Breast epithelium (tissue), 4 donors: ENCODE measurements at regions not wholly inside any gene's neighbourhood (a gene's known extent, or its start where the extent isn't known, plus 50 kb on each side); places are given as distances from the start of the nearest gene placed in this dataset.

Experiments
- DNase-seq, 2 donors: peaks; one replicate each; pipeline ENCODE4 v3.0.0-alpha.2; 2019; ENCODE audit warnings: low spot score in 2 of 2
- H3K27ac ChIP-seq, 2 donors: fragments of 200-600 bp; sonication (generic) in 1 of 2; one replicate each; pipeline ENCODE4 v1.5.1; 2016 to 2019; ENCODE audit warnings: mild to moderate bottlenecking in 1 of 2
- H3K27me3 ChIP-seq, 2 donors: fragments of 200-600 bp; sonication (generic) in 1 of 2; one replicate each; pipeline versions ENCODE4 v1.5.1 to v1.6.0; 2017 to 2019; ENCODE audit warnings: control low read depth in 1 of 2, mild to moderate bottlenecking in 1 of 2
- H3K36me3 ChIP-seq: fragments of 200-600 bp; one replicate; pipeline ENCODE4 v1.5.1; 2019
- H3K4me1 ChIP-seq, 2 donors: fragments of 200-600 bp; sonication (generic); one replicate each; pipeline ENCODE4 v1.5.1; 2016 to 2019; ENCODE audit warnings: control low read depth in 1 of 2
- H3K4me3 ChIP-seq, 3 donors: fragments of 200-600 bp; sonication (generic); 1 replicate in 2 of 3; 2 replicates in 1 of 3; pipeline ENCODE4 v1.5.1; 2016 to 2019; ENCODE audit warnings: mild to moderate bottlenecking in 3 of 3, moderate library complexity in 2 of 3
- H3K9me3 ChIP-seq, 2 donors: fragments of 200-600 bp; sonication (generic) in 1 of 2; one replicate each; pipeline ENCODE4 v1.5.1; 2016 to 2019; ENCODE audit warnings: control low read depth in 1 of 2
- CTCF ChIP-seq, 3 donors: fragments of 450-650 bp; IDR thresholded peaks; one replicate each; pipeline ENCODE4 v1.5.1; 2016 to 2017; ENCODE audit warnings: antibody characterized with exemption in 3 of 3, mild to moderate bottlenecking in 3 of 3, moderate library complexity in 3 of 3
- POLR2A ChIP-seq: fragments of 450-650 bp; IDR thresholded peaks from one replicate; pipeline ENCODE4 v1.6.1; 2016; ENCODE audit warnings: antibody characterized with exemption, mild to moderate bottlenecking, moderate library complexity
- POLR2AphosphoS5 ChIP-seq, 3 donors: sonication (generic); formaldehyde crosslinking; IDR thresholded peaks; one replicate each; pipeline ENCODE4 v1.6.1; 2017; ENCODE audit warnings: antibody characterized with exemption in 3 of 3
- intact Hi-C: fragments of 100-400 bp; cut with DNase I; formaldehyde crosslinking; loops from one replicate; pipeline ENCODE4 v1.15.1; 2023; ENCODE audit warnings: low total_unique reads

- TF ChIP-seq POLR2A (no peak), CTCF (IDR thresholded peaks at IDR 0.05) (no peak), POLR2AphosphoS5 (IDR thresholded peaks at IDR 0.05) (no peak)
- no peak for DNase-seq
- Histone ChIP-seq H3K4me3 (no peak overlapping the region), H3K4me1 (no peaks in the 10 kb centered on the region), H3K27ac (no peak overlapping the region), H3K9me3 (no peaks in the 10 kb centered on the region), H3K27me3 (peaks cover 0 to 7% of the 10 kb centered on the region in 2 donors), H3K36me3 (no peaks in the 10 kb centered on the region)
- intact Hi-C loops, result no loop called here
Observed at GRCh38 chr2:239583879-239584859, 183.3 kb upstream of the HDAC4 start.

GRCh38 chr2:239583171-239583878 lies 182.5 kb upstream of the HDAC4 start:
- peaks cover 0 to 3% of the 10 kb centered on the region in 2 donors for H3K27me3 ChIP-seq
- no peaks in the 10 kb centered on the region for H3K36me3 ChIP-seq
- H3K4me3 ChIP-seq, result no peak overlapping the region
- intact Hi-C loops, result no loop called here
- no peaks in the 10 kb centered on the region for H3K4me1 ChIP-seq
- H3K9me3 ChIP-seq, result no peaks in the 10 kb centered on the region
- TF ChIP-seq CTCF (IDR thresholded peaks at IDR 0.05) (no peak), POLR2AphosphoS5 (IDR thresholded peaks at IDR 0.05) (no peak), POLR2A (no peak)
- no peak overlapping the region for H3K27ac ChIP-seq
- no peak for DNase-seq

- intact Hi-C loops, result no loop called here
- H3K27me3 ChIP-seq, result no peaks in the 10 kb centered on the region
- H3K4me1 ChIP-seq, result no peaks in the 10 kb centered on the region
- DNase-seq, result no peak
- no peaks in the 10 kb centered on the region for H3K36me3 ChIP-seq
- no peaks in the 10 kb centered on the region for H3K9me3 ChIP-seq
- TF ChIP-seq CTCF (IDR thresholded peaks at IDR 0.05) (no peak), POLR2A (no peak), POLR2AphosphoS5 (IDR thresholded peaks at IDR 0.05) (no peak)
- H3K27ac ChIP-seq, result no peak overlapping the region
- H3K4me3 ChIP-seq, result no peak overlapping the region
Observed at GRCh38 chr2:239582476-239582875, 181.7 kb upstream of the HDAC4 start.

GRCh38 chr2:239581352-239581901 lies 180.6 kb upstream of the HDAC4 start:
- Histone ChIP-seq H3K27me3 (no peaks in the 10 kb centered on the region), H3K9me3 (no peaks in the 10 kb centered on the region), H3K36me3 (no peaks in the 10 kb centered on the region), H3K27ac (no peak overlapping the region), H3K4me3 (no peak overlapping the region), H3K4me1 (no peaks in the 10 kb centered on the region)
- no peak for TF ChIP-seq POLR2A
- no peak for TF ChIP-seq CTCF (IDR thresholded peaks at IDR 0.05)
- TF ChIP-seq POLR2AphosphoS5 (IDR thresholded peaks at IDR 0.05), result no peak
- intact Hi-C loops, result no loop called here
- no peak for DNase-seq

- Histone ChIP-seq H3K36me3 (no peaks in the 10 kb centered on the region), H3K27ac (no peak overlapping the region), H3K27me3 (no peaks in the 10 kb centered on the region), H3K4me1 (no peaks in the 10 kb centered on the region), H3K4me3 (no peak overlapping the region), H3K9me3 (peaks cover 0 to 6% of the 10 kb centered on the region in 2 donors)
- no peak for TF ChIP-seq POLR2A
- TF ChIP-seq POLR2AphosphoS5 (IDR thresholded peaks at IDR 0.05), result no peak
- no peak for TF ChIP-seq CTCF (IDR thresholded peaks at IDR 0.05)
- intact Hi-C loops, result no loop called here
- DNase-seq, result no peak
Observed at GRCh38 chr2:239580199-239580527, 179.3 kb upstream of the HDAC4 start.
